Vagina (tissue), 2 donors: ENCODE measurements at regions not wholly inside any gene's neighbourhood (a gene's known extent, or its start where the extent isn't known, plus 50 kb on each side); places are given as distances from the start of the nearest gene placed in this dataset.

Experiments used
- DNase-seq, 2 donors: peaks; one replicate each; pipeline ENCODE4 v3.0.0-alpha.2; 2017; ENCODE audit errors: extremely low spot score in 2 of 2
- H3K27ac ChIP-seq: fragments of 200-600 bp; sonication (generic); one replicate; pipeline ENCODE4 v1.5.1; 2019
- H3K27me3 ChIP-seq: fragments of 200-600 bp; sonication (generic); one replicate; pipeline ENCODE4 v1.5.1; 2019
- H3K36me3 ChIP-seq, 2 donors: fragments of 200-600 bp; sonication (generic); one replicate each; pipeline ENCODE4 v1.5.1; 2017 to 2019
- H3K4me1 ChIP-seq: fragments of 200-600 bp; sonication (generic); one replicate; pipeline ENCODE4 v1.5.1; 2019
- H3K4me3 ChIP-seq, 2 donors: fragments of 200-600 bp; sonication (generic); 1 replicate in 1 of 2; 2 replicates in 1 of 2; pipeline ENCODE4 v1.5.1; 2016 to 2019
- H3K9me3 ChIP-seq: fragments of 200-600 bp; sonication (generic); one replicate; pipeline ENCODE4 v1.5.1; 2019
- CTCF ChIP-seq, 3 experiments: fragments of 450-650 bp in 2 of 3; fragments of 200-600 bp in 1 of 3; sonication (generic) in 1 of 3; IDR thresholded peaks; one replicate each; pipeline ENCODE4 v1.5.1; 2017 to 2019; ENCODE audit warnings: antibody characterized with exemption in 3 of 3, mild to moderate bottlenecking in 2 of 3, moderate library complexity in 2 of 3
- POLR2A ChIP-seq, 2 donors: fragments of 450-650 bp; IDR thresholded peaks; one replicate each; pipeline ENCODE4 v1.6.1; 2017; ENCODE audit warnings: antibody characterized with exemption in 2 of 2, mild to moderate bottlenecking in 2 of 2, moderate library complexity in 2 of 2
- POLR2AphosphoS5 ChIP-seq, 2 donors: sonication (generic); formaldehyde crosslinking; IDR thresholded peaks; one replicate each; pipeline ENCODE4 v1.9.0; 2017; ENCODE audit warnings: antibody characterized with exemption in 2 of 2, mild to moderate bottlenecking in 2 of 2, low read depth in 1 of 2; ENCODE audit not compliant: insufficient read depth in 1 of 2
- intact Hi-C: fragments of 100-400 bp; cut with DNase I; formaldehyde crosslinking; loops from one replicate; pipeline ENCODE4 v1.15.1; 2023

- Histone ChIP-seq H3K4me1 (no peaks in the 10 kb centered on the region), H3K9me3 (no peaks in the 10 kb centered on the region), H3K4me3 (no peak overlapping the region), H3K36me3 (no peaks in the 10 kb centered on the region), H3K27me3 (no peaks in the 10 kb centered on the region), H3K27ac (no peak overlapping the region)
- DNase-seq, result no peak
- intact Hi-C loops, result no loop called here
- TF ChIP-seq POLR2A (IDR thresholded peaks at IDR 0.05), result no peak
- TF ChIP-seq CTCF (IDR thresholded peaks at IDR 0.05), result no peak
- no peak for TF ChIP-seq POLR2AphosphoS5 (IDR thresholded peaks at IDR 0.05; ENCODE audit: insufficient read depth in 1 of 2, low read depth in 1 of 2)
Observed at GRCh38 chr2:136532171-136532570, 233.2 kb upstream of the THSD7B start.

- TF ChIP-seq POLR2A (IDR thresholded peaks at IDR 0.05) (no peak), CTCF (IDR thresholded peaks at IDR 0.05) (no peak), POLR2AphosphoS5 (IDR thresholded peaks at IDR 0.05; ENCODE audit: insufficient read depth in 1 of 2, low read depth in 1 of 2) (no peak)
- H3K9me3 ChIP-seq, result no peaks in the 10 kb centered on the region
- no peak for DNase-seq
- H3K4me1 ChIP-seq, result no peaks in the 10 kb centered on the region
- no peak overlapping the region for H3K4me3 ChIP-seq
- H3K27me3 ChIP-seq, result no peaks in the 10 kb centered on the region
- H3K27ac ChIP-seq, result no peak overlapping the region
- intact Hi-C loops, result no loop called here
- H3K36me3 ChIP-seq, result no peaks in the 10 kb centered on the region
Observed at GRCh38 chr2:136531731-136532130, 233.6 kb upstream of the THSD7B start.

- no peak for DNase-seq
- Histone ChIP-seq H3K36me3 (no peaks in the 10 kb centered on the region), H3K27ac (no peak overlapping the region), H3K9me3 (no peaks in the 10 kb centered on the region), H3K27me3 (no peaks in the 10 kb centered on the region), H3K4me1 (no peaks in the 10 kb centered on the region), H3K4me3 (no peak overlapping the region)
- TF ChIP-seq POLR2AphosphoS5 (IDR thresholded peaks at IDR 0.05; ENCODE audit: insufficient read depth in 1 of 2, low read depth in 1 of 2), result no peak
- no peak for TF ChIP-seq POLR2A (IDR thresholded peaks at IDR 0.05)
- no peak for TF ChIP-seq CTCF (IDR thresholded peaks at IDR 0.05)
- intact Hi-C loops, result no loop called here
Observed at GRCh38 chr2:136530146-136530545, 235.2 kb upstream of the THSD7B start.

- H3K27ac ChIP-seq, result no peak overlapping the region
- no peaks in the 10 kb centered on the region for H3K9me3 ChIP-seq
- no peak overlapping the region for H3K4me3 ChIP-seq
- no peaks in the 10 kb centered on the region for H3K36me3 ChIP-seq
- H3K4me1 ChIP-seq, result no peaks in the 10 kb centered on the region
- TF ChIP-seq CTCF (IDR thresholded peaks at IDR 0.05) (no peak), POLR2A (IDR thresholded peaks at IDR 0.05) (no peak), POLR2AphosphoS5 (IDR thresholded peaks at IDR 0.05; ENCODE audit: insufficient read depth in 1 of 2, low read depth in 1 of 2) (no peak)
- no peaks in the 10 kb centered on the region for H3K27me3 ChIP-seq
- no peak for DNase-seq
- intact Hi-C loops, result no loop called here
Observed at GRCh38 chr2:136527560-136527959, 237.8 kb upstream of the THSD7B start.

- no peak for DNase-seq
- Histone ChIP-seq H3K27me3 (no peaks in the 10 kb centered on the region), H3K27ac (no peak overlapping the region), H3K36me3 (no peaks in the 10 kb centered on the region), H3K4me3 (no peak overlapping the region), H3K9me3 (no peaks in the 10 kb centered on the region), H3K4me1 (no peaks in the 10 kb centered on the region)
- no peak for TF ChIP-seq POLR2AphosphoS5 (IDR thresholded peaks at IDR 0.05; ENCODE audit: insufficient read depth in 1 of 2, low read depth in 1 of 2)
- no peak for TF ChIP-seq POLR2A (IDR thresholded peaks at IDR 0.05)
- no peak for TF ChIP-seq CTCF (IDR thresholded peaks at IDR 0.05)
- intact Hi-C loops, result no loop called here
Observed at GRCh38 chr2:136522724-136523123, 242.6 kb upstream of the THSD7B start.
